Posterior cingulate gyrus (tissue), 11 donors: ENCODE measurements at regions not wholly inside any gene's neighbourhood (a gene's known extent, or its start where the extent isn't known, plus 50 kb on each side); places are given as distances from the start of the nearest gene placed in this dataset.

Experiments
- DNase-seq, 10 donors: peaks; one replicate each; pipeline versions ENCODE4 v3.0.0 to v3.0.0-alpha.2; 2020 to 2021; ENCODE audit warnings: mixed read lengths in 3 of 10
- intact Hi-C: fragments of 100-400 bp; cut with DNase I; formaldehyde crosslinking; loops from one replicate; pipeline ENCODE4 v1.15.1; 2023

DNA sequence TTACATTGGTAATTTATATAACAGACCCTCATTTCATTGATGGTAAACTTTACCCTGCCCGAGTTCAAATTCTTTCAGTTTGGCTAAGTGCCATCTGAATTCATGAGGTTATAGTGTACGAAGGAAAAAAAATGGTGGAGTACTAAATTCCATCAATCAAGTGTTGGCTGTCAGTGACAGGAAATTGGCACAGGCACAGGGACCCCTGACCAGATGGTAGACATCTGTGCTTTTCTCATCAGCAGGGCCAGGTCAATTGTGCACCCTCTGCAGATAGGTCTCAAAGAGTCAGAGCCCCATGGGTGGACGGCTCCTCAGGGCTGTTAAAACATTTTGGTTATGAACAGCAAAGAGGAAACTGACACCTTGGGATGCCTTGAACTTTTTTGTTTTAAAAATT is 439.2 kb downstream of the SETBP1 start:
- intact Hi-C loops = no loop called here
- no peak for DNase-seq

DNA sequence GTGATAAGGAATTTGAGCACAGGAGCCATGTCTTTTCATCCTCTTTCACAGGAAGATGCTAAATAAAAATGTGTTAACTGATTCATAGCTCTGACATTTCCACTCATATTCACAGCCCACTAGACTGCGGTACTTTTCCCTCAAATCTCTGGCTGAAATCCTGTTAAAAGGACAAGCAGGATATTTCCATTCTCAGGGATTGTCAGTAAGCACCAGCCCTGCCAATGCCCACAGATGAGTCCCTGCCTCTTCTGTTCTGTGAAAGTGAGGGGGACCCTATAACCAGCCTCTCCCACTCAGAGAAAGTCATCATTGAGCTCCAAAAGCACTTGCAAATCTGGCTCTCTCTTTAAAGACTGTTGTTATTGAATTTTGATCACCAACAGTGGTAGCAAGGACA is 440.5 kb downstream of the SETBP1 start:
- peak in 5 of 10 donors; percentile 15 to 80 (median 61) for DNase-seq
- intact Hi-C loops = no loop called here

GRCh38 chr18:45122506-45122905 is 441.8 kb downstream of the SETBP1 start:
- no peak for DNase-seq
- intact Hi-C loops = no loop called here

DNA sequence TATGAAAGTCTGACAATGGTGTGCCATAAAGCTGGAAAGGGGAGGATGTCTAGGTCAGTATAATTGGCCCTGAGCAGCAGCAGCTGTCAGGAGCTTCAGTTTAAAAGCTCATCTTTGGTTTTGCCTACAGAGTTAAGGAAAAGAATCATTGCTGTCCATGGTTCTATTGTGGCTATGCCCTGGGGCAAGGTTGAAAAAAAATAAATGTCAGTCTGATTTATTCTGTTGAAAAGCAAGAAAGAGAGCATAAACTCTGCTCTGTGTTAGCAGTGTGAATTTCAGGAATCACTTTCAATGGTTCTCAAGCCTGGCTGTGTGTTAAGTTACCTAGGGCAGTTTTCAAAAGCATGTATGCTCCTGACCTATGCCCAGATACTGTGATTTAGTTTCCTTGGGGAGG is 446.7 kb downstream of the SETBP1 start:
- DNase-seq = no peak
- intact Hi-C loops = no loop called here

DNA sequence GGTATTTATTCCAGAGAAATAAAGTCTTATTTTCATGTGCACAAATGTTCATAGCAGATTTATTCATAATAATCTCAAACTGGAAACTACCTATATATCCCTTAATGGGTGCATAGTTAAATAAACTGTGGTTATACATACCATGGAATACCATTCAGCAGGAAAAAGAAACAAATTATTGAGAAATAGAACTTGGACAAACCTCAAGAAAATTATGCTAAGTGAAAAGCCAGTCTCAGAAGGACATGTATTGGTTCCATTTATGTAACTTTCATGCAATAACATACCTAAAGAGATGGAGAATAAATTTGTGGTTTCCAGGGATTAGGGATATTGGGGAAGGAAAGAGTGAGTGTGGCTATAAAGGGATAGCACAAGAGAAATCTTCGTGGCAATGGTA is 452.6 kb downstream of the SETBP1 start:
- intact Hi-C loops = no loop called here
- no peak for DNase-seq

DNA sequence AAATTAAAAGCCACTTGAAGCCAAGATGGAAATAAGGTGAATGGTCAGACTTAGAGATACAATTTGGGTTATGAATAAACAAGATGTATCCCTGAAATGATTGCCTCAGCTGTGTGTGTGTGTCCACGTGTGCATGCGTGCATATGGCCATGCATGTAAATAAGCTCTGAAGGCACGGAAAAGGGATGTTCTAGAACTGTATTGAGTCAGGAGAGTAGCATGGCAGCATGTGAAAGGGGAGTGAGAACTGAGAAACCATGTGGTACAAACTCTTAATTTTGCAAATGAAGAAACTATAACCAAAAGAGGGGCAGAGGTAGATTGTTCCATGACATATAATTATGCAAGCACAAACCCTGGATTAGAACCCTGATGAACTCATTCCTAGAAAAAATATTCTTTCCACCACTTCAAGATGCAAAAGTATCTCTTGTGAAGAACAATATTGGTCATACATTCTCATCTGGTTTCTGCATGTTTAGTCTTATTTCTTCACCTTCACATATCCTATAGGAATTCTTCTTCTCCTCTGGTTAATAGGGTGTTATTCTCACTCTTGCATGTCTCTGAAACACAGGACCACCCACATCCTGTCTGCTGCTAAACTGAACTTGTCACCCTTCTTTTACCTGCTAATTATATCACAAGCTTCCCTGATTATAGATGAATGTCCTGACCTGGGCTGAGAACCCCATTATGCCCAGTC is 455.8 kb downstream of the SETBP1 start:
- DNase-seq = no peak
- intact Hi-C loops = no loop called here

DNA sequence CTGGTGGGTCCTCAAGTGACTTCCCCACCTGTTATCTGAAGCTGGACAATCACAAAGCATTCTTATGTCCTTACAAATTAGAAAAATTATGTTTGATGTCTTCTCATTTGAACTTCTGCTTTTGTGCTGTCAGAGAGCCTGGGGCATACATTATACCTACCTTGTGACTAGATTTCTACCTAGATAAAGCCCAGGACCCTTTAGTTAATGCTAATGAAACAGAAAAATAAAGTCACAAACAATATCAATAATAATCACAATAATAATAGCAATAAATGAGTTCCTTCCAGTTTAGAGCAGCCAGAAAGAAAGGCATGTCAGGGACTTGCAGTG is 456.4 kb downstream of the SETBP1 start:
- intact Hi-C loops = no loop called here
- no peak for DNase-seq

- DNase-seq = no peak
- intact Hi-C loops = no loop called here
Observed at GRCh38 chr18:45139478-45139877, 458.8 kb downstream of the SETBP1 start.

- DNase-seq = no peak
Observed at GRCh38 chr18:45142868-45143267, 462.2 kb downstream of the SETBP1 start.

DNA sequence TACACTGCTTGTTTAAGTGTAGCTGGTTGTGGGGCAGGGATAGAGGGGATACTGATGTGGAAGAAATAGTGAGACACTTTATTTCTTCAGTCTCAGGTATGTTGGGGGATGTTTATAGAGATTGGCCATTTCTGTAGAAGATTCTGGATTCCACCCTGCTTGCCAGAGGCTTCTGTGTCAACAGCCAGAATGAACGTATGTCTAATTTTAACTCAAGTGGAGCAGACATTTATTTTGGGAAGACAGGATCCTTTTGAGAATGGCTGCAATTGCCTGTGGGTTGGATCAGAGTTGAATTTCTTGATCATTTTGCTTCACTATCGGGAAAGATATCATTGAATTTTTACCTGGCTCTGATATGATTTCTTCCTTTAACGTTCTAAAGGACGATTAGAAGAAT is 465.6 kb upstream of the SLC14A2 start:
- intact Hi-C loops = no loop called here
- no peak for DNase-seq

More at GRCh38 chr18:45142868-45143267, 462.2 kb downstream of the SETBP1 start:
- intact Hi-C loops = no loop called here

GRCh38 chr18:45151645-45152044 is 463.6 kb upstream of the SLC14A2 start:
- intact Hi-C loops = no loop called here

GRCh38 chr18:45155526-45155925 is 459.8 kb upstream of the SLC14A2 start:
- no peak for DNase-seq
- intact Hi-C loops = no loop called here

More at GRCh38 chr18:45151645-45152044, 463.6 kb upstream of the SLC14A2 start:
- no peak for DNase-seq

GRCh38 chr18:45156946-45157345 is 458.3 kb upstream of the SLC14A2 start:
- intact Hi-C loops = no loop called here
- no peak for DNase-seq

- DNase-seq = no peak
- intact Hi-C loops = no loop called here
Observed at GRCh38 chr18:45157576-45157975, 457.7 kb upstream of the SLC14A2 start.

- no peak for DNase-seq
- intact Hi-C loops = no loop called here
Observed at GRCh38 chr18:45161850-45162249, 453.4 kb upstream of the SLC14A2 start.

DNA sequence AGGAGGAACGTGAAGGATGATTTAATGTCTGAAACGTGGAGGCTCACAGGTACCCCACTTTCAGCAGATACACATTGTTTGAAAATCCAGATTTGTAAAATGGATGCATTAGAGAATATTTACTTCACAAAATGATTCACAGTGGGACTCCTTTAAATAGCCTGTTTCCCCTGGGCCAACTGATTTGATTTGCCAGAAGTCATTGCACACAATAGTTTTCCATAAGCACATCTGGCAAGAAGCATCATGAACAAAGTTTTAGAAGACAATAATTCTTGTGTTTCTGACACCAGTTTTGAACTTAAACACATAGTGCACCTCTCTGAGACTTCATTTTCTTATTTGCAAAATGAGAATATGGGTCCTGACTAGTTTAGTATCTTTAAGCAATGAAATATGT is 451.4 kb upstream of the SLC14A2 start:
- no peak for DNase-seq
- intact Hi-C loops = no loop called here

DNA sequence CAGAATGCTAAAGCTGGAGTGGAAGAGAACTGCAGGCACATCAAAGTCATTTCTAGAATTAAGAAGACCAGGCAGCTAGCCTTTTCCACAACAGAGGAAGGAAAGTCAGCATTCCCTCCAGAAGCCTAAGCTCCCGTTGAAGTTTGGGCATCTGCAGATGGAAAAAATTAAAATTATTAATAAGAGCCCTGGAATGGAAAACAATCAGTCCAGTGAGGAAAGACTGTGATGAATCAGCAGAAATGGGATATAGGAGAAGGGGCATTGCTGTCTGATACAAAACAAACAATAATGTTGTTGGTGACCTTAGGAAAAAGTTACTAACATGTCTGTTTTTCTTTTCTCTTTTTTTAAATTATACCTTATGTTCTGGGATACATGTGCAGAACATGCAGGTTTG is 450.7 kb upstream of the SLC14A2 start:
- no peak for DNase-seq
- intact Hi-C loops = no loop called here

GRCh38 chr18:45165176-45165713 is 450.0 kb upstream of the SLC14A2 start:
- intact Hi-C loops = no loop called here
- DNase-seq = no peak

DNA sequence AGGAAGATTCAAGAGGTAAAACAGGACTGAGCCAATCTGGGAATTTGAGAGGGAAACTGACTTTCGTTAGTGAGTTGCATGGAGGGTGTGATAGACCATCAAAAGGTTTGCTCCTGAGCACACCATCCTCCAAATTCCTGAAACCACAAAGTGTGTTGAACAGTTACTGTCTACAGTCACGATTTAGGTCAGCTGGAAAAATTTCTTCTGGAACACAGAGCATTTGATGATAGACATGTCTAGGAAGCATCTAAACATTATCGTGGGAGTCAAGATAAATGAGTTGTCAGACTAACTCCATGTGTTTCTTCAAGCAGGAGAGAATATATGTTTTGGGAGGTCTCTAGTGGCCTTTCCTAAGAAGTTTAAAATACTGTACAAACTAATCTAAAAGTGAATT is 449.4 kb upstream of the SLC14A2 start:
- no peak for DNase-seq
- intact Hi-C loops = no loop called here

DNA sequence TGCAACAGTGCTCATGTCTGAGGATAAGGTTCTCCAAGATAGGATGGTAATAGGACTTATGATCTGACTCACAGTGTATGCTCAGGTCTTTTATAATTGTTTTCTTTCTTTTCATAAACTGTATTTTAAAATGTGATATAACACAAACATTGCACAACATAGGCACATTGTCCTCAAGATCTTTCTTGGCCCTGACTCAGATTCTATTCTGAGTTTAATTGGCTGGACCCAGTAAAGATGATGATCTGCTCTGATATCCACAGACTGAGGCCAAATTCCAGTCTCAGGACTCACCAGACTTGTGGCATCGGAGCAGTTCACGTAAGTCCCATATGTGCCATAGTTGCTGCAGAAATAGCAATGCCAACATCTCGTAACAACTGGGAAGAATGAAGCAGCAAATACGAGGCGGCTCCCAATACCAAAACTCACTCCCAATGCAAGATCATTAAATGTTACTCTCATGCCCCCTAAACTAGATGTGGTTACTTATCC is 448.9 kb upstream of the SLC14A2 start:
- intact Hi-C loops = no loop called here
- DNase-seq = no peak

GRCh38 chr18:45166836-45167551 is 448.3 kb upstream of the SLC14A2 start:
- DNase-seq = no peak
- intact Hi-C loops = no loop called here
